Smooth muscle cell (in vitro differentiated cells): ENCODE measurements at regions not wholly inside any gene's neighbourhood (a gene's known extent, or its start where the extent isn't known, plus 50 kb on each side); places are given as distances from the start of the nearest gene placed in this dataset.

ENCODE experiments used
- DNase-seq: peaks from one replicate; lab custom pipeline; 2025; ENCODE audit not compliant: unreplicated experiment; lab: John Stamatoyannopoulos, UW
- H2AFZ ChIP-seq: fragments of 200-600 bp; sonication (generic); 2 replicates; pipeline ENCODE4 v1.6.0; 2016; ENCODE audit warnings: antibody characterized with exemption, low read depth, mild to moderate bottlenecking
- H3F3A ChIP-seq: fragments of 200-600 bp; sonication (generic); 2 replicates; pipeline ENCODE4 v1.6.0; 2017; ENCODE audit warnings: antibody characterized with exemption, low read depth
- H3K27ac ChIP-seq: fragments of 200-600 bp; sonication (generic); 2 replicates; pipeline ENCODE4 v1.5.1; 2016; ENCODE audit warnings: low read depth, mild to moderate bottlenecking
- H3K27me3 ChIP-seq: fragments of 200-600 bp; sonication (generic); 2 replicates; pipeline ENCODE4 v1.6.1; 2016; ENCODE audit warnings: low read depth, mild to moderate bottlenecking
- H3K36me3 ChIP-seq: fragments of 200-600 bp; sonication (generic); 2 replicates; pipeline ENCODE4 v1.5.1; 2016; ENCODE audit warnings: low read depth
- H3K4me1 ChIP-seq: fragments of 200-600 bp; sonication (generic); 2 replicates; pipeline ENCODE4 v1.5.1; 2016; ENCODE audit warnings: low read depth
- H3K4me2 ChIP-seq: fragments of 200-600 bp; sonication (generic); 2 replicates; pipeline ENCODE4 v1.6.0; 2016; ENCODE audit warnings: mild to moderate bottlenecking
- H3K4me3 ChIP-seq: fragments of 200-600 bp; sonication (generic); 2 replicates; pipeline ENCODE4 v1.5.1; 2016; ENCODE audit warnings: mild to moderate bottlenecking
- H3K79me2 ChIP-seq: fragments of 200-600 bp; sonication (generic); 2 replicates; pipeline ENCODE4 v1.6.0; 2016; ENCODE audit warnings: low read depth, mild to moderate bottlenecking
- H3K9ac ChIP-seq: fragments of 200-600 bp; sonication (generic); 2 replicates; pipeline ENCODE4 v1.6.0; 2016; ENCODE audit warnings: low read depth
- H3K9me3 ChIP-seq: fragments of 200-600 bp; sonication (generic); replicated peaks from 2 replicates; pipeline ENCODE4 v1.5.1; 2016; ENCODE audit warnings: low read depth
- H4K20me1 ChIP-seq: fragments of 200-600 bp; sonication (generic); 2 replicates; pipeline ENCODE4 v1.6.0; 2016; ENCODE audit warnings: low read depth
- CTCF ChIP-seq: fragments of 200-600 bp; sonication (generic); IDR thresholded peaks from 2 replicates; pipeline ENCODE4 v1.5.1; 2017; ENCODE audit warnings: borderline replicate concordance, mild to moderate bottlenecking, antibody characterized with exemption; ENCODE audit not compliant: insufficient read depth, poor library complexity, severe bottlenecking
- WGBS: methylation state at CpG from one replicate; pipeline ENCODE4 v1.1.7; 2016; ENCODE audit warnings: low lambda C conversion rate; 5-methylcytosine and 5-hydroxymethylcytosine counted together

GRCh38 chr3:165903885-165904630, 66.8 kb upstream of the BCHE start:
- Histone ChIP-seq H3K4me2 (no peak overlapping the region), H3K36me3 (no peaks in the 10 kb centered on the region), H3K9ac (no peak overlapping the region), H3K9me3 (no peaks in the 10 kb centered on the region), H3F3A (no peaks in the 10 kb centered on the region), H2AFZ (no peak overlapping the region), H3K79me2 (no peaks in the 10 kb centered on the region), H3K4me3 (no peak overlapping the region), H4K20me1 (no peaks in the 10 kb centered on the region), H3K27ac (no peak overlapping the region), H3K27me3 (no peaks in the 10 kb centered on the region), H3K4me1 (no peaks in the 10 kb centered on the region)
- no peak for TF ChIP-seq CTCF
- DNase-seq = no peak
- 68% methylated on average over 7 of the region's 7 CpGs for WGBS

GRCh38 chr3:165899066-165899465, 61.8 kb upstream of the BCHE start:
- no peak for DNase-seq
- H3F3A ChIP-seq = no peaks in the 10 kb centered on the region
- H3K9ac ChIP-seq = no peak overlapping the region
- no peak overlapping the region for H3K27ac ChIP-seq
- no peaks in the 10 kb centered on the region for H3K79me2 ChIP-seq
- H3K4me2 ChIP-seq = no peak overlapping the region
- H3K4me3 ChIP-seq = no peak overlapping the region
- no peaks in the 10 kb centered on the region for H3K4me1 ChIP-seq
- no peaks in the 10 kb centered on the region for H4K20me1 ChIP-seq
- no peaks in the 10 kb centered on the region for H3K9me3 ChIP-seq
- no peak overlapping the region for H2AFZ ChIP-seq
- H3K36me3 ChIP-seq = no peaks in the 10 kb centered on the region
- 88% methylated on average over 1 of the region's 1 CpG for WGBS
- H3K27me3 ChIP-seq = no peaks in the 10 kb centered on the region
- TF ChIP-seq CTCF = no peak

GRCh38 chr3:165897137-165897536, 59.9 kb upstream of the BCHE start:
- 82% methylated on average over 7 of the region's 7 CpGs for WGBS
- no peak for DNase-seq

More at GRCh38 chr3:165897137-165897536, 59.9 kb upstream of the BCHE start:
- no peaks in the 10 kb centered on the region for H3F3A ChIP-seq
- H3K27ac ChIP-seq = no peak overlapping the region
- no peak for TF ChIP-seq CTCF
- no peaks in the 10 kb centered on the region for H3K27me3 ChIP-seq
- H3K4me1 ChIP-seq = no peaks in the 10 kb centered on the region
- no peak overlapping the region for H3K9ac ChIP-seq
- no peak overlapping the region for H3K4me3 ChIP-seq
- no peak overlapping the region for H3K4me2 ChIP-seq
- no peaks in the 10 kb centered on the region for H3K36me3 ChIP-seq
- H3K9me3 ChIP-seq = no peaks in the 10 kb centered on the region
- H3K79me2 ChIP-seq = no peaks in the 10 kb centered on the region
- H2AFZ ChIP-seq = no peak overlapping the region
- H4K20me1 ChIP-seq = no peaks in the 10 kb centered on the region
